Thyroid gland (tissue), 4 donors: ENCODE measurements at regions not wholly inside any gene's neighbourhood (a gene's known extent, or its start where the extent isn't known, plus 50 kb on each side); places are given as distances from the start of the nearest gene placed in this dataset.

ENCODE experiments used
- DNase-seq, 2 donors: peaks; one replicate each; pipeline ENCODE4 v3.0.0-alpha.2; 2019
- H3K27ac ChIP-seq, 3 donors: fragments of 200-600 bp; sonication (generic); 1 replicate in 2 of 3; 2 replicates in 1 of 3; pipeline ENCODE4 v1.5.1; 2016 to 2019; ENCODE audit warnings: mild to moderate bottlenecking in 1 of 3, moderate library complexity in 1 of 3
- H3K27me3 ChIP-seq: fragments of 200-600 bp; sonication (generic); one replicate; pipeline ENCODE4 v1.5.1; 2019
- H3K36me3 ChIP-seq, 2 donors: fragments of 200-600 bp; sonication (generic); one replicate each; pipeline ENCODE4 v1.5.1; 2016 to 2019
- H3K4me1 ChIP-seq, 2 donors: fragments of 200-600 bp; sonication (generic); one replicate each; pipeline ENCODE4 v1.5.1; 2017 to 2019
- H3K4me3 ChIP-seq, 3 donors: fragments of 200-600 bp; sonication (generic); replicated peaks in 1 of 3; 1 replicate in 2 of 3; 2 replicates in 1 of 3; pipeline ENCODE4 v1.5.1; 2016; ENCODE audit warnings: mild to moderate bottlenecking in 1 of 3
- H3K9me3 ChIP-seq: fragments of 200-600 bp; sonication (generic); one replicate; pipeline ENCODE4 v1.5.1; 2017
- POLR2A ChIP-seq, 2 donors: fragments of 450-650 bp; IDR thresholded peaks; one replicate each; pipeline ENCODE4 v1.6.1; 2017; ENCODE audit warnings: antibody characterized with exemption in 2 of 2, mild to moderate bottlenecking in 2 of 2, moderate library complexity in 1 of 2
- WGBS, 2 donors: methylation state at CpG; one replicate each; pipeline ENCODE4 v1.1.5; 2017; 5-methylcytosine and 5-hydroxymethylcytosine counted together
- intact Hi-C: fragments of 100-400 bp; cut with DNase I; formaldehyde crosslinking; loops from one replicate; pipeline ENCODE4 v1.15.1; 2023
- TF ChIP-seq, protein P1 (sequence below), 6 experiments: fragments of 200-600 bp in 3 of 6; fragments of 450-650 bp in 3 of 6; sonication (generic) in 3 of 6; IDR thresholded peaks; one replicate each; pipeline ENCODE4 v1.5.1; 2016 to 2019; ENCODE audit warnings: antibody characterized with exemption in 6 of 6, mild to moderate bottlenecking in 2 of 6, inconsistent platforms in 1 of 6, moderate library complexity in 1 of 6

DNA sequence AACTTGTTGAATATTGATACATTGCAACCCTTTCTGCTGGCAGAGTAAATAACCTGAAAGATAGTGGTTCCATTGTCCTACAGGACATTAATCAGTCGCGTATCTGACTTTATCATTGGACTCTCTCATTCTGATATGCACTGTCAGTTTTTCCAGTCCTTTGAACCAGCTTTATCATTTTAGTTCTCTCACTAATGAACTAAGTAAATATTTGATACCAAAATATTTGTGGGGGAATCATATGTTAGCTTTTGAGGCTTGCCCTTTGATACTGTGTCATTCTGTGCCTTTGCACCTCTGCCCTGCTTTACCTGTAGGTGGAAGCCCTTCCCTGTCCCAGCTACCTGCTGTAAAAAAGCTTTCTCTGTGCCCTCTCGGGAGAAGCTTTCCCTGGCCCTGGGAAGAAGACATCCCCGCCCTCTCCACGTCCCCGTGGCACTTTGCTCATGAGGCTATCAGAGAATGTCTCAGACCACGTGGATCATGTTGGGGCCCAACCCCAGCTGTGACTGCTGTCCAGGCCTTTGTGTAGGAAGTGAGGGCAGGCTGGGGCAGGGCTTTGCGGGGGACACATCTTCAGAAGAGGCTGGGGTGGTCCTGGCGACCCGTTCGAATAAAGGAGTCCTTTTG lies 117.8 kb upstream of the NXT1 start:
- H3K36me3 ChIP-seq, result no peaks in the 10 kb centered on the region
- intact Hi-C loops, result loop anchor here (10.0 kb wide), 1 partner anchor 538 kb away; no protein-coding TSS in a partner anchor
- no peak overlapping the region for H3K4me3 ChIP-seq
- WGBS, 2 donors, result 86 to 94% methylated on average over 11 of the region's 11 CpGs
- no peak overlapping the region for H3K27ac ChIP-seq
- no peaks in the 10 kb centered on the region for H3K27me3 ChIP-seq
- H3K9me3 ChIP-seq, result no peaks in the 10 kb centered on the region
- no peaks in the 10 kb centered on the region for H3K4me1 ChIP-seq
- TF ChIP-seq, protein P1, sequence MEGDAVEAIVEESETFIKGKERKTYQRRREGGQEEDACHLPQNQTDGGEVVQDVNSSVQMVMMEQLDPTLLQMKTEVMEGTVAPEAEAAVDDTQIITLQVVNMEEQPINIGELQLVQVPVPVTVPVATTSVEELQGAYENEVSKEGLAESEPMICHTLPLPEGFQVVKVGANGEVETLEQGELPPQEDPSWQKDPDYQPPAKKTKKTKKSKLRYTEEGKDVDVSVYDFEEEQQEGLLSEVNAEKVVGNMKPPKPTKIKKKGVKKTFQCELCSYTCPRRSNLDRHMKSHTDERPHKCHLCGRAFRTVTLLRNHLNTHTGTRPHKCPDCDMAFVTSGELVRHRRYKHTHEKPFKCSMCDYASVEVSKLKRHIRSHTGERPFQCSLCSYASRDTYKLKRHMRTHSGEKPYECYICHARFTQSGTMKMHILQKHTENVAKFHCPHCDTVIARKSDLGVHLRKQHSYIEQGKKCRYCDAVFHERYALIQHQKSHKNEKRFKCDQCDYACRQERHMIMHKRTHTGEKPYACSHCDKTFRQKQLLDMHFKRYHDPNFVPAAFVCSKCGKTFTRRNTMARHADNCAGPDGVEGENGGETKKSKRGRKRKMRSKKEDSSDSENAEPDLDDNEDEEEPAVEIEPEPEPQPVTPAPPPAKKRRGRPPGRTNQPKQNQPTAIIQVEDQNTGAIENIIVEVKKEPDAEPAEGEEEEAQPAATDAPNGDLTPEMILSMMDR (IDR thresholded peaks at IDR 0.05), result no peak
- no peak for TF ChIP-seq POLR2A (IDR thresholded peaks at IDR 0.05)
- DNase-seq, result no peak

DNA sequence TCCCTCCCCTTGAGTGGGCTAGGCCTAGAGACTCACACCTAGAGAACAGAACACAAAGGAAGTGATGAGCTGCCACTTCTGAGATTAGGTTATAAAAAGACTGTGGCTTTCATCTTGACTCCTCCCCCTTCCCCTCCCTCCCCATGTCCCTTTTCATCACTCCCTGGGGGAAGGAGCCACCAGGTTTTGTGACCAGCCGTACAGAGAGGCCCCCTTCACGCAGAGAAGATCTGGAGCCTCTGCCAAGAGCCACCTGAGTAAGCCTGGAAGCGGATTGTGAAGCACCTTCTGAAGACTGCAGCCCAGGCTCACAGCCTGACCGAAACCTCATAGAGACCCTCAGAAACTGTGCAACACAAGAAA lies 118.4 kb upstream of the NXT1 start:
- TF ChIP-seq POLR2A (IDR thresholded peaks at IDR 0.05), result no peak
- TF ChIP-seq, protein P1 (IDR thresholded peaks at IDR 0.05), result no peak
- WGBS, 2 donors, result 86 to 87% methylated on average over 4 of the region's 4 CpGs
- H3K9me3 ChIP-seq, result no peaks in the 10 kb centered on the region
- no peak for DNase-seq
- no peaks in the 10 kb centered on the region for H3K36me3 ChIP-seq
- H3K27ac ChIP-seq, result no peak overlapping the region
- H3K4me3 ChIP-seq, result no peak overlapping the region
- intact Hi-C loops, result loop anchor here (10.0 kb wide), 1 partner anchor 537 kb away; no protein-coding TSS in a partner anchor
- H3K4me1 ChIP-seq, result no peaks in the 10 kb centered on the region
- H3K27me3 ChIP-seq, result no peaks in the 10 kb centered on the region

DNA sequence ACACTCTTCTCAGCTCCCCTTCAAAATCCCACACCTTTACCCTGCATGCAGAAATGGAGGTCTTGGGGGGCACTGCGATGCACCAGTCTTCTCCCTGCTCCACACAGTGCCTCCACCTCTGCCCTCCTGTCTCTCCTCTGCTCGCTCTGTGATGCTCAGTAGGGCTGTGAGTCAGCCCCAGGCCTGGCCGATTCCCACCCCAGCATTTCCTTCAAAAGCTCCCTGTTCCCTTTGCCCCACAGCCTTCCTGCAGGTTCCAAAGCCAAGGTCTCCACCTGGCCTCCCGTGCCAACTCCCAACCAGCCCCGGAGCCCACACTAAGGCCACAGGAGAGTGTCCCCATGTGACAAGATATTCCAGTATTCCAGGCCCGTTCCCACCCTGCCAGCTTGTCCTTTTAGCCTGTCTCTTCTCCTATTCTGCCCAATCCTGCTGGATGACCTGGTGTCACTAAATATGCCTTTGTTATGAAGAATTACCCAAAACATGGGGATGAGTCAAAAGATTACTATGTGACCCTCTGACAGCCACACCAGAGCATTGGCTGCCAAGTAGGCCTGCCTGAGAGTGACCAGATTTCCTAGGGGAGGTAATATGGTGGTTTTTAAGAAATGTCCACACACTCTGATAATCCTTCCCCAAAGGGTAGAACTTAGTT lies 118.9 kb upstream of the NXT1 start:
- DNase-seq, result no peak
- H3K4me1 ChIP-seq, result no peaks in the 10 kb centered on the region
- WGBS, 2 donors, result 91 to 92% methylated on average over 6 of the region's 6 CpGs
- no peak overlapping the region for H3K4me3 ChIP-seq
- intact Hi-C loops, result loop anchor here (10.0 kb wide), 1 partner anchor 537 kb away; no protein-coding TSS in a partner anchor
- no peaks in the 10 kb centered on the region for H3K27me3 ChIP-seq
- no peak overlapping the region for H3K27ac ChIP-seq
- TF ChIP-seq POLR2A (IDR thresholded peaks at IDR 0.05), result no peak
- TF ChIP-seq, protein P1 (IDR thresholded peaks at IDR 0.05), result no peak
- no peaks in the 10 kb centered on the region for H3K36me3 ChIP-seq
- no peaks in the 10 kb centered on the region for H3K9me3 ChIP-seq

GRCh38 chr20:23230766-23231385 lies 119.7 kb upstream of the NXT1 start:
- Histone ChIP-seq H3K9me3 (no peaks in the 10 kb centered on the region), H3K27me3 (no peaks in the 10 kb centered on the region), H3K4me3 (no peak overlapping the region), H3K27ac (no peak overlapping the region), H3K4me1 (no peaks in the 10 kb centered on the region), H3K36me3 (no peaks in the 10 kb centered on the region)
- WGBS, 2 donors, result 83 to 87% methylated on average over 16 of the region's 16 CpGs
- no peak for TF ChIP-seq POLR2A (IDR thresholded peaks at IDR 0.05)
- TF ChIP-seq, protein P1 (IDR thresholded peaks at IDR 0.05), result no peak
- intact Hi-C loops, result loop anchor here (10.0 kb wide), 1 partner anchor 536 kb away; no protein-coding TSS in a partner anchor
- no peak for DNase-seq

DNA sequence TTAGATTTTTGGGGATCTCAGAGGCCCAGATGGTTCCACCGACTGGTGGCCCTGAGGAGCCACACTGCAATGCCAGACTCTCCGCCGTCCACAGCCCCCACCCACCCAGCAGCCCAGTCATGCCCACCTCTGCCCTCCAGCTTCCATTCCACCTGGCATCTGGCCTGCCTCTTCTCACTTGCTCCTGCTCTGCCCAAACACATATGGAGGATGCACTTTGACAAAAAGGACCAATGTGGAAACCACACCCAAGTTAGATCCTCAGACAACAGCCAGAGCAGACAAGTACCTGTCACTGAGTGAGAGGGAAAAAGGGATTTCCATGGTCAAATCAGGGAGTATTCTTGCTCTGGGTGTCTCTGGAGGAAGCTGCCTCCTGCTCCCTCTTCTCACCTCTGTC lies 120.6 kb upstream of the NXT1 start:
- H3K9me3 ChIP-seq, result no peaks in the 10 kb centered on the region
- no peaks in the 10 kb centered on the region for H3K36me3 ChIP-seq
- no peak overlapping the region for H3K4me3 ChIP-seq
- no peak for DNase-seq
- TF ChIP-seq, protein P1 (IDR thresholded peaks at IDR 0.05), result no peak
- no peak for TF ChIP-seq POLR2A (IDR thresholded peaks at IDR 0.05)
- no peak overlapping the region for H3K27ac ChIP-seq
- H3K27me3 ChIP-seq, result no peaks in the 10 kb centered on the region
- intact Hi-C loops, result loop anchor here (10.0 kb wide), 1 partner anchor 535 kb away; no protein-coding TSS in a partner anchor
- no peaks in the 10 kb centered on the region for H3K4me1 ChIP-seq
- 75 to 91% methylated on average over 3 of the region's 3 CpGs for WGBS, 2 donors
